HTR-8/SVneo (cell line): ENCODE measurements at regions not wholly inside any gene's neighbourhood (a gene's known extent, or its start where the extent isn't known, plus 50 kb on each side); places are given as distances from the start of the nearest gene placed in this dataset.

Experiments
- DNase-seq: peaks from one replicate; pipeline ENCODE4 v3.0.0; 2011; ENCODE audit warnings: low spot score, mixed read lengths; ENCODE audit not compliant: insufficient read length
- FAIRE-seq: peaks from 2 replicates; lab custom pipeline; 2011; peaks lifted over from hg19 to GRCh38; lab: Jason Lieb, UNC

- no peak for FAIRE-seq
- no peak for DNase-seq
Observed at GRCh38 chr6:140130074-140130473, 755.6 kb upstream of the CITED2 start.

- FAIRE-seq (no peak), DNase-seq (no peak)
Observed at GRCh38 chr6:140124498-140124897, 750.0 kb upstream of the CITED2 start.

DNA sequence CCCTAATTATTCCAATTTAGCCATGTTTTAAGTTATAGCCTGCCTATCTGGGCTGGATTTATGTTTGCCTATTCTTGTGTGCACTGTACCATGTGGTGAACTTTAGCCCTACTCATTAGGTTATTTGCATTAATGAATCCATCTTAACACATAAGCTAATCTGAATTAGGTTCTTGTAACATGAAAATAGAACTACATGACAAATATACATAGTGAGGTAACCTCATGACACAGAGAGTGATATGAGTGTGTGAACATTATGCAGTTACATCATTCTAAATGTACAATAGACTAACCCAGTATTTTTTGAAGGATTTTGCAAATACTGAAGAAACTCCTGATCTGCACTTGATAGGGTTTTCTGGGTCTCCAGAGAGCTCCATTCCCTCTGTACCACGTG, 733.7 kb upstream of the CITED2 start:
- FAIRE-seq = no peak
- DNase-seq = no peak

- DNase-seq (no peak), FAIRE-seq (no peak)
Observed at GRCh38 chr6:140107216-140107615, 732.8 kb upstream of the CITED2 start.

GRCh38 chr6:140105857-140106256, 731.4 kb upstream of the CITED2 start:
- no peak for FAIRE-seq
- DNase-seq = no peak

DNA sequence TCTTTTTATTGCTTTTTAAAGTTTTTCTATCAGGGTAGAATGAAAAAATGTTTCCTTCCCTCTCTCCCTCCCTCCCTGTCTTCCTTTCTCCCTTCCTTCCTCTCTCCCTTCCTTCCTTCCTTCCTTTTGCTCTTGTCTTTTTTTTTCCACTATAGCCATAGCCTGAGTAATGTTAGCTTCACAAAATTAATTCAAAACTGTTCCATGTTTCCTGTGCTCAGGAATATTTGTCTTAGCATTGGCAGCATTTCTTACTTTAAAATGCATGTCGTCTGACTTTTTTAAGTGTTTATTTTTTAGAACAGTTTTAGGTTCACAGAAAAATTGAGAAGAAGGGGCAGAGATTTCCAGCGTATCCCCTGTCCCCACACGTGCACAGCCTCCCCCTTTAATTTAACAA, 730.8 kb upstream of the CITED2 start:
- no peak for DNase-seq

GRCh38 chr6:140101818-140102217, 727.4 kb upstream of the CITED2 start:
- FAIRE-seq = no peak
- no peak for DNase-seq

More for the DNA sequence above, 730.8 kb upstream of the CITED2 start:
- FAIRE-seq = no peak

DNA sequence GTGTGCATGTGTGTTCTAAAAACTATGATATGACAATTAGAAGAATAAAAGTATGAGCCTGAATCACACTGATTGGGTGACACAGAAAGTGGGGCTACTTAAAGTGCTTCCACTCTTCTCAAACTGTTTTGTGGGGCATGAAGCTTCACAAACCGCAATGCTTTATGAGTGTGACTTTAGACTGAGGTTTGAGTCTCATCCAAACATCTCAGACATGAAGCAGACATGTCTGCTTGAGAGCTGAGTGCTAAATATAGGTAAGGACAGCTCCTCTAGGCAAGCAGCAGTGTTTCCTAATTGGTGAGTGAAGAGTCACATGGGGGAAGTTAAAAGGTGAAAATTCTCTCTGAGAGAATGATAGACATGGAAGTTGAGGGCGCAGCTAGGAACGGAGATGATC, 726.9 kb upstream of the CITED2 start:
- FAIRE-seq = no peak
- no peak for DNase-seq

DNA sequence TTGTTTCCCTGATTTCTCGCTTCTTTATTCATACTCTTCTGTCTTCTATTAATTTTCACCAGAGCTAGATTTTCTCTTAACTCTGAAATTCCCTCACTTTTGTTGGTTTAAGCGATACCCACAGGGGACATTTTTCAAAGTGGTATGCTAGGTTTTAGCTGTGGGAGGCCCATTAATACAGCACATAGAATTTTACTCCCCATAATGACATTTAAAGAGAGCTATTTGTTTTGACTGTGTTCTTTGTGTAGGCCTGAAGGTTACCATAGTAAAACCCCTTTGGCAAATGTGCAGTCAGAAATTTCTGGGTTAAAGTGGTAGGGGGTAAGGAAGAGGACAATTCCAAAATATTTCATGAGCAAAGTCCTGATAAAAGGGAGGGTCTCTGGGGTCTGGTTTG, 721.1 kb upstream of the CITED2 start:
- FAIRE-seq = no peak
- DNase-seq = no peak

GRCh38 chr6:140091895-140092294, 717.4 kb upstream of the CITED2 start:
- FAIRE-seq = no peak
- no peak for DNase-seq

GRCh38 chr6:140090871-140091270, 716.4 kb upstream of the CITED2 start:
- no peak for FAIRE-seq
- no peak for DNase-seq

DNA sequence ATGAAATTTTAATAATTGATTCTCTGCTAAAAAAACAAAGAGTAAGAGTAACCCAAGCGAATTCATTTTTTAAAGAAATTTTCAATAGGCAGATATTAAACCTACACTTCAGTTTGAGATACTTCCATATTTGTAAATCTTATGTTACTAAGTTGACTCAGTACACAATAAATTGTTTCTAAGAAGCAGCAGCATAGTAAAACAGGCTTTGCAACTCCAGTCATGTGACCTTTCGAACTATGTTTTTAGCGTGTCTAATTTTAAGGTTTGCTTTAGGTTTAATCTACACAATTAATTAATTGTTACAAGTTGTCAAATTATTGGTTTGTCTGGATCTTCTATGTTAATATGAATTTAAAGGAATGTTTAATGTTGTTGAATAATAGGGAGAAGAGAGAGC, 708.9 kb upstream of the CITED2 start:
- FAIRE-seq (no peak), DNase-seq (no peak)

DNA sequence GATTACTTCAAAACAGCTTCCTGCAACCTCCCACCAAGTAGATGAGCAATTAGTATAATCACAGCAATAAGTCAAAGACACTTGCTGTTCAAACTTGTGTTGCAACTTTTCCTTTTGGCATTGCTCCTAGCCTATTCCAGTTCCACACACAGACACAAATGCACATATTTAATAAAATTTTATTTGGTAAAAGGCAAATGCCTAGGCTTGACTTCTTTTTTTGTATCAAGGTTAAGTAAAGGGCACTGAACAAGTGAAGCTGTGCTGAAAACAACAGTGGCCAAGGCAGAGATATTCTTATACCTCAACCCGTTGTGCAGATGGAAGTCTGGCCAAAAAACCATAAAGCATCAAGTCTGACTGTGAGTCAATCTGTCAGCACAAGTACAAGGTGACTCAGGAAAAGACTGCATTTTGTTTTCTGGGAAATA, 708.4 kb upstream of the CITED2 start:
- DNase-seq (no peak), FAIRE-seq (no peak)

DNA sequence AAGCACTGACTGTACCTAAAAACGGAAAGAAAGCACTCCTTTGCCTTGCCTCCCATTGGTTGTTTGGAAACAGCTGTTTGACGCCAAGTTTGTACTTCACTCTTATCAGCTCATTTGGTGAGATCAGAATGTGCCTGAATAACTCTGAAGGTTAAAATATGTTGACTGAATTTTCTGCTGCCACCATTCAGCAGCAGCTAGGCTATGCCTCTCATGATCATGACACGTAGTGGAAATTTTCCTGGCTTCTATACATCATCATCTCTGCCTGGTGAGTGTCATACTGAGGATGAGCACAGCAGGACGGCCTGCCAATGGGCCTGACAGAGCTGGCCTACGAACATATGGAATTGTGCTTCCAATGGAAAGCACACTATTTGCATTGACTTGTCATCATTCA, 704.9 kb upstream of the CITED2 start:
- FAIRE-seq (no peak), DNase-seq (no peak)

DNA sequence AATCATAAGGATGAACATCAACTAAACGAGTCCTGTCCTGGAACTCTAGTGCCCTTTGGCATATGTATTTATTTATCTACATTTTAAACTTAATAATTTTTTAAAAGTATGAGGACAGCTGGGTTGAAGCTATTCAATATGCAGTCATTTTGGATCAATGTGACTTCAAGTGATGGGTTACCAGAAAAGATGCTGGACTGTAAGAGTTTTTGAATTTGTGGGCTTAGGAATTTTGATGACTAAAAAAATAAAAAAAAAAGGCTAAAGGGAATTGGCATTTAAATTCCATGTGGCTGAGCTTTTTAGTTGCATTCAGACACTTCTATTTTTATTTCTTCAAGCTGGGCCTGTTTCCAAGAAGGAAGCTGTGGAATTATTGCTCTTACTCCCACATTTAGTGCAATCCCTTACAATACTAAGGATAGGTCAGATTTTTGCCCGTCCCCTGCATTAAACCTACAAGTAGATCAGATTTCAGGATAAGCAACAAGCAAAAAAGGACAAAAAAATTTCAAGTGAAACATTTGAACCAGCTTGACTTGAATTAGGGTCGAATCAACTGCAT, 704.2 kb upstream of the CITED2 start:
- FAIRE-seq (no peak), DNase-seq (peak; percentile 33)

GRCh38 chr6:140077827-140078560, 703.5 kb upstream of the CITED2 start:
- no peak for FAIRE-seq
- DNase-seq = no peak

GRCh38 chr6:140076105-140076504, 701.7 kb upstream of the CITED2 start:
- no peak for DNase-seq

DNA sequence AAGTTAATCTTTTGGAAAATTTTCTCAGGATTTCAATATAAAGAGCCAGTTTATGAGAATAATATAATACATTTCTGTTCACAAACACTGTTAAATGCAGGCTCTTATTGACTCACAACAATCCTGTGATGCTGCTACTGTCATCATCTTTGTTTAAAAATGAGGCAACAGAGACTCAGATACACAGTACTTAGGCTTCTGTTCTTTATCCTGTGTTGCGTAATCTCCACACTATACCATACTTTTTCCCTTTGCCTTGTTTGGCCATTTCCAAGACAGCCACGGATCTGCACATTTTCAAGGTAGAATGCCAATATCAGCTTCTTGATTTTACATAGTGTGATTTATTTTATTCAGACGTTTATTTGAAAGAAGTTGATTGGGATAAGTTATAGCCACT, 699.0 kb upstream of the CITED2 start:
- DNase-seq (no peak), FAIRE-seq (no peak)

More at GRCh38 chr6:140076105-140076504, 701.7 kb upstream of the CITED2 start:
- no peak for FAIRE-seq

DNA sequence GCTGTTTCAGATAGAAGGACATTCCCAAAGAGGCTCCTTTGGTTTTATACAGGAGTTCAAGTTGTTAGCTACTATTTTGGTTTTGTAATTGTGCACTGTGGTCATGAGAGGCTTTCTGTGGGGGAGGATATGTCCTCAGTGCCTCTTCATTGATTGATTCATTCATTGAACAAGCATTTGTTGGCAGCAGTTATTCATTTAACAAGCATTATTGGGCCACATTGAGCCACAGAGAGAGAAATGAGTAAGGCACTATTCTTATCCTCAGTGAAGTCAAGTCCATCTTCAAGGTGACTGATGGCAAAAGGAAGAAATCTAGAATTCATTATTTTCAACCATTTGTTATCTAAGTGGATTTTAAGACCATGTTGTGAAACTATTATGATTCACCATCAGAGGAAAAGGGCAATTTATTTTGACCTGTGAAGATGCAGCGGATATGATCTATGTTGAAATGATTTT, 697.2 kb upstream of the CITED2 start:
- FAIRE-seq (no peak), DNase-seq (no peak)

DNA sequence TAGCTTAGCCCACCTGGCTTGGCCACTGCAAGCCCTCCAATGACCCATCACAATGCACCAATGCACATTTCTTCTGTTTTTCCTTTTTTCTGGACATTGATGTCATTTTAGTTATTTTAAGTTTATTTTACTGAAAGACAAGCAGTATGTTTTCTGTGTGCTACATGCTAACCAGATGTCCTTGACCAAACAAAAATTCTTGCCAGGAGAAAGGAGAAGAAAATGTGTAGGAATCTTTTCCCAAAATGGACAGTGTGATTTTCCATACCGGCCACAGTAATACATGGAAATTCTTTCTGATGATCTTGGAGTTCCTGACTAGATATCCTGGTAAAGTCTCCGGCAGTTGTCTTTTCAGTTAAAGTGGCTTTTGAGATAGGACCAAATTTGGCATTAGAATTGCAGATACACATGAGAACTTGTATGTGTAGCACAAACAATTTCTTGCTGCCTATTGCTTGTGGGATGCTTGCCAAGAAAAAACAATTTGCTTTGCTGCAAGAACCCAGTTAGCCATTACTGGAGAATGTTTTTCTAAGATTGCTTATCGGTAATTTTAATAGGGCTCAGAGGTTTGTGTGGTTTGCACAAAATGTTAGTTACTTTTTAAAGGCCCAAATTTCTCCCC, 696.5 kb upstream of the CITED2 start:
- FAIRE-seq (no peak), DNase-seq (no peak)

DNA sequence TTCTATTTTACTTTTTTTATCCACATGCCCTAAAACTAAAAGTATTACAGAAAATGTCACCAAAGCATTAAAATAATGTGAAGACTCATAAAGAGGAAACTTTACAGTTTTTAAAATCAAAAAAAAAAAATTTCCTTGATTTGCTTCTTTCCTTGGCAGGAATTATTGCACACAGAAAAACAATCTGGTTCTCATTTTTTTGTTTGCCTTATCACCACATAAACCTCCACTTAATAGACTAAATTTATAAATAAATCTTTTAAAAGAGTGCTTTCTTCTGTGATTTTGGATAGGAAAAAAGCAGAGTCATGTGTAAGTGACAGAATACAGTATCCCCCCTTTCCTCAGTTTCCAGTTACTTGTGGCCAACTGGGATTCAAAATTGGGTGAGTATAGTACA, 695.1 kb upstream of the CITED2 start:
- FAIRE-seq = no peak
- no peak for DNase-seq

DNA sequence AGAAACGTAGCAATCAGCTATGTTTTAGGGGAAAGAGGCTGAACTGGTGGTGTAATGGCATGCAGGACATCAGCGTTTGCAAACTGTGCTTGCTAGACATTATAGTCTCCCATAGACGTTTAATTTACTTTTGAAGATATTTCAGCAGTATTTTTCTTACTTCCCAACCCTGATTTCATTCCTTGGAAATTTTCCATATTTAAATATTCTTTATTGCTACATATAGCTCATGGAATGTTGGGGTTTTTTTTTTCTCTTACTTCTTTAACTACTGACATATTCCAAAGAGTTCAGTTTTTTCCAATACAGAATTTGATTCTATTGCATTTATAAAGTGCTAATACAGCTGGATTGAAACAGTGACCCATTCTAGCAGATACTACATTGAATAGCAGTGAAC, 694.4 kb upstream of the CITED2 start:
- no peak for FAIRE-seq

More for the DNA sequence above, 694.4 kb upstream of the CITED2 start:
- DNase-seq = no peak
